HFF-Myc (cell line): ENCODE measurements at regions not wholly inside any gene's neighbourhood (a gene's known extent, or its start where the extent isn't known, plus 50 kb on each side); places are given as distances from the start of the nearest gene placed in this dataset.
"Not testable (repeated sequence)": the region's sequence is repeated elsewhere in the genome, so short reads cannot be mapped to it uniquely, and the experiment has no call there.

Experiments
- DNase-seq: peaks from one replicate; pipeline ENCODE4 v3.0.0-alpha.2; 2011; ENCODE audit warnings: low read depth; ENCODE audit errors: extremely low read depth
- H3K4me3 ChIP-seq: replicated peaks from 2 replicates; pipeline ENCODE4 v1.5.1; 2011; ENCODE audit warnings: low read depth, mild to moderate bottlenecking, control low read depth, low read length
- TF ChIP-seq, protein P1 (sequence below): IDR thresholded peaks from 2 replicates; pipeline ENCODE4 v1.5.1; 2012; ENCODE audit warnings: mild to moderate bottlenecking, low read depth, low read length, control low read depth; ENCODE audit errors: missing control alignments

- no peak overlapping the region for H3K4me3 ChIP-seq
- no peak for DNase-seq
- TF ChIP-seq, protein P1, sequence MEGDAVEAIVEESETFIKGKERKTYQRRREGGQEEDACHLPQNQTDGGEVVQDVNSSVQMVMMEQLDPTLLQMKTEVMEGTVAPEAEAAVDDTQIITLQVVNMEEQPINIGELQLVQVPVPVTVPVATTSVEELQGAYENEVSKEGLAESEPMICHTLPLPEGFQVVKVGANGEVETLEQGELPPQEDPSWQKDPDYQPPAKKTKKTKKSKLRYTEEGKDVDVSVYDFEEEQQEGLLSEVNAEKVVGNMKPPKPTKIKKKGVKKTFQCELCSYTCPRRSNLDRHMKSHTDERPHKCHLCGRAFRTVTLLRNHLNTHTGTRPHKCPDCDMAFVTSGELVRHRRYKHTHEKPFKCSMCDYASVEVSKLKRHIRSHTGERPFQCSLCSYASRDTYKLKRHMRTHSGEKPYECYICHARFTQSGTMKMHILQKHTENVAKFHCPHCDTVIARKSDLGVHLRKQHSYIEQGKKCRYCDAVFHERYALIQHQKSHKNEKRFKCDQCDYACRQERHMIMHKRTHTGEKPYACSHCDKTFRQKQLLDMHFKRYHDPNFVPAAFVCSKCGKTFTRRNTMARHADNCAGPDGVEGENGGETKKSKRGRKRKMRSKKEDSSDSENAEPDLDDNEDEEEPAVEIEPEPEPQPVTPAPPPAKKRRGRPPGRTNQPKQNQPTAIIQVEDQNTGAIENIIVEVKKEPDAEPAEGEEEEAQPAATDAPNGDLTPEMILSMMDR: no peak
Measured at GRCh38 chr7:85341973-85342372, 155.1 kb upstream of the SEMA3D start.

- TF ChIP-seq, protein P1: no peak
- no peak for DNase-seq
- no peak overlapping the region for H3K4me3 ChIP-seq
Measured at GRCh38 chr7:85341121-85341520, 154.3 kb upstream of the SEMA3D start.

- TF ChIP-seq, protein P1: no peak
- DNase-seq: no peak
- no peak overlapping the region for H3K4me3 ChIP-seq
Measured at GRCh38 chr7:85336086-85336485, 149.2 kb upstream of the SEMA3D start.

GRCh38 chr7:85335113-85335512, 148.3 kb upstream of the SEMA3D start:
- DNase-seq, H3K4me3 ChIP-seq: not testable (repeated sequence)

- DNase-seq: no peak
- TF ChIP-seq, protein P1: no peak
- no peak overlapping the region for H3K4me3 ChIP-seq
Measured at GRCh38 chr7:85328456-85328998, 141.7 kb upstream of the SEMA3D start.

DNA sequence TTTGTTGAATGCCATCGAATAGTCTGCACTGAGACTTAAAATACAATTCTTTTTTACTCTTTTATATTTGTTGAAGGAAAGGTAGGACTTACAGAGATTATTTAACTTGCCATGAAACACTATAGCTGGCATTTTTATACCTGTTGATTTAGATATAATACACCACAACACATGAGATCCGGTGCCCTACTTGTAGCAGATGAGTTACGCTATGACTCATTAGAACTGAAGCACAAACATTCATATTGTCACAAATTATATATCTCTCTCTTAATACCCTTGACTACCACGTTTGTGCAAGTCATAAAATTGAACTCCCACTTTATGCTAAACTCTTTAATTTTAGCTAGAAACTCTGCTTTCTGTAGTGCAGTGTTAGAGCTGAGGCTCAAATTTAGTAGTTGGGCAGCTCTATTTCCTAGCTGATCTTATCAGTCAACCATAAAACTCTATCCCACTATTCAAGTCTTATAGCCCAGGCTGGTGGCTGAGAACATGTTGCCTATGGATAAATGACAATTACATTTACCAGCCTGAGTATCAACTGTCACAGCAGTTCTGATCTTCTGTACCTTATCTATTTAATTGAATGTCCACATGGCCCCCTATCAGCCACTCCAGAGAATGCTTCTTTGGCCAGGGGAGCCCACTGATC, 137.4 kb upstream of the SEMA3D start:
- DNase-seq: no peak
- TF ChIP-seq, protein P1: no peak

DNA sequence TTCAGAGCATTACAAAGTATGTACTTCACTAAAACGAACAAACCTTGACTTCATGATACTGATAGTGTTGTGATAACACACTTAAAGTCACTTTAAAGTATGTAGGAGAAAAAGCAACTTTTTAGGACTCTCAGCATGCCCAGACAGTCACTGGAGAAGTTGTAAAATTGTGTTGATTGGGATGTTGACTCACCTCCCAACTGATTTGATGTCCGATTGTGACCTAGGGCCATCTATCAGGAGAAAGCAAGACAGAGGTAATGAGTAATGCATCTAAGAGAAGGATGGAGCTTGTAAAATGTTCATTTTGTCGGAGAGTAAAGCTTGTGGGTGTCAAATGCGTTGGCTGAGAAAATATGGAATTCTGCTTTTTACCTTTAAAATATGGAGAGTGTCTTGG, 135.4 kb upstream of the SEMA3D start:
- no peak overlapping the region for H3K4me3 ChIP-seq
- TF ChIP-seq, protein P1: no peak
- DNase-seq: no peak

More for the DNA sequence above, 137.4 kb upstream of the SEMA3D start:
- H3K4me3 ChIP-seq: no peak overlapping the region
